SHP77 (cell line): ENCODE measurements at regions not wholly inside any gene's neighbourhood (a gene's known extent, or its start where the extent isn't known, plus 50 kb on each side); places are given as distances from the start of the nearest gene placed in this dataset.

ENCODE experiments used
- DNase-seq, 2 experiments: peaks; one replicate each; lab custom pipeline; 2025; lab: John Stamatoyannopoulos, UW

DNA sequence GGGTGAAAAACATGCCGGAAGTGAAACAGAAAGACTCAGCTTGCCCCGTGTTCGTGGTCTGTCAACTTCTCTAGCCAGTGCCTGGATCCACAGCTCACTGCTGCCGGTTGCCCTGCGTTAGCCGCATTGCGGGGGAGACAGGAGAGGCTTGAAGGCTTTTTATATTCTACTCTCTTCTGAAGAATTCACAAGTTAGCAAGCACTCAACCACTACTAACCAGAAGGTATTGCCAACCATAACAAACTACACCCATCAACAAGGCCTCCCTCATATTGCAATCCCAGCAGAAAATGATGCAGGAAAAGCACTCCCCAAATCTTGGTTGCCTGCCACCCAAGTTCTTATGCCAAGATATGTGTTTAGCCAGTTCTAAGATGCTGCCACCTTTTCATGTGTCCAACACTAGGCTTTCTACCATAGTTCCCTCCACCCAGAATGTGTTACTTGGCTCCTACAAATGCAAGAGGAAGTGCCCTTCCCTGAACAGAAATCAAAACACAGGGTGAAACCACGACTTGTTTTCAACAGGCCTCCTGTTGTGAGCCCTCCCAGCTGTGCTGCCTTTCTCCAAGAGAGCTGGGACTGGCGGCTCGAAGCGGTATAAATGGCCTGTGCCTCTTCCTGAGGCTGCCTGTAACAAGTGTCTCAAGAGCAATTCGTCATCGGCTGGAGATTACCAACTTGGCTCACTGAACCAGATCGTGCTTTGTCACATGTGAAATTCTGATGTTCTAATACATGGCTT, 129.0 kb downstream of the SNX18 start:
- no peak for DNase-seq

GRCh38 chr5:54645882-54646355, 128.4 kb downstream of the SNX18 start:
- DNase-seq: no peak

GRCh38 chr5:54644226-54644625, 126.7 kb downstream of the SNX18 start:
- DNase-seq: no peak

- no peak for DNase-seq
Measured at GRCh38 chr5:54643685-54644106, 126.1 kb downstream of the SNX18 start.

DNA sequence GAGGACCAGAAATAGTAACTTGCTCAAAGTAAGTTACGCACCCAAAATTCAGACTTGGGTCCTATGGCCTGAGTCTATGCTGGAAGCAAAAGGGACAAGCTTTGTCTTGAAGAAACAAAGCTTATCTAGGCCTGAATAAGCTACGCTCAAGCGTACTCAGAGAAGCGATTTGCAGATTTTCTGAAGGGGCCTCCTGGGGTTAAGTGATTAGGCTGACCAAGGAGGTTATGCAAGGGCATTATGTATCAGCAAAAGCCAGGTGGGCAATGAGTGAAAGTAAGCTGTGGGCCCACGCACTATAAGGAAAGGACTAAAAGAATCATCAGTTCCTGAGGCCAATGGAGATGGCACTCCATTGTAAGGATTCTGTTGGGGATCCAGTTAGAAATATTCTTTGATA, 122.1 kb downstream of the SNX18 start:
- DNase-seq: no peak

- no peak for DNase-seq
Measured at GRCh38 chr5:54638106-54638505, 120.5 kb downstream of the SNX18 start.

DNA sequence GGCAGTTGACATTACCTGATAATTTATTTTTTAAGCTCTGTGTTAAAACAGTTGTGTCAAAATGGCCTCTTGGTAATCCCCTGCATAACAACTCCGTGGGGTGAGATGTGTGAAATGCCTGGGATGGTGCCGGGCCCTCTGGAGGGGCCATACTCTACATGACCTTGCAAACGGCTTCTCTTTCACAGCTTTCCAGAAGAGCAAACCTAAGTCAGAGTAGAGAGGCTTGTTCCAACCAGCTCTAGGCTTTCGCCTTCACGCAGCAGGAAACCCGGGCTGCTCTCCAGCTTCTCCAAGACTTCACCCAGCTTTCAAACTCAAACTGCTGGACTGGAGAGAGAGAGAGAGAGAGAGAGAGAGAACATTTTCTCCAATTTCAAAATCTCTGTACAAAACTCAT, 120.1 kb downstream of the SNX18 start:
- no peak for DNase-seq

DNA sequence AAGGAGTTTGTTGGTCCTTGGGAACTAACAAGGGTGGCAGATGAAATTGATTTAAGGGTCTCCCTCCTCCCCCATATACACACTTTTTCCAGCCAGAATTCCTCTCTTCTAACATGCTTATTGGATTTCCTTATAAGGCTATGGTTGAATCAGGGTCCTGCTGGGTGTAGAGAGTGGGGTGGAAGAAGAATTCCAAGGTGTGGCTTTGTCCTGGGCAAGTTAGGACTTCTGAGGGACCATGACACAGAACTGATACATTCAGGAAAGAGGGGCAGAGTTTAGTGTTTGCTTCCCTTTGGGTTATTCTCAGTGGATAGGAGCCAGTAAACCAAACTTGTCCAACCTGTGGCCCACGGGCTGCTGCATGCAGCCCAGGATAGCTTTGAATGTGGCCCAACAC, 116.5 kb downstream of the SNX18 start:
- DNase-seq: no peak

DNA sequence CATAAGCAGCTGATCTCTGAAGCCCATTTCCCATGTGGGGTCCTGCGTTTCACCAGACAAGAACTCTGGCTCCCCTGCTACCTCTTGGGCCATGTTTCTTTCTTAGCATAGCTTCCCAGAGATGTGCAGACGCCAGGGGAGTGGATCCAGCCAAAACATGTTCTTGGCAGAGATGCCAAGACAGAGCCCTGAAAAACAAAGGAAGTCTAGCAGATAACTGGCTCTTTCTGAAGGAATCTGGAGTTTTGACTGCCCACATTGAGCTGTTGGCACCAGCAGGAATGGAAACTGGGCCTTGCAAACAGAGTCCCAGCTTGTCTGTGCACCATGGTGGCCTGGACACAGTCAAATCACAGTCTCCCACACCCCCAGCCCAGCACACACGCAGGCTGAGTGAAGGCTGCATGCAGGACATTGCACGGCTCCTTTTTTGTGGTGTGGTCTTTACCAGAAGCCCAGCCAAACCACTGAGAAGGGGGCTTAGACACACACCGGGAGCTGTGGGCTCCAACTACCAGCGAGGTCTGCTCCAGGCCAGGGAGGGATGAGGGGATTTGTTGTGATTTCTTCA, 114.7 kb downstream of the SNX18 start:
- no peak for DNase-seq

- no peak for DNase-seq
Measured at GRCh38 chr5:54630738-54631359, 113.3 kb downstream of the SNX18 start.

DNA sequence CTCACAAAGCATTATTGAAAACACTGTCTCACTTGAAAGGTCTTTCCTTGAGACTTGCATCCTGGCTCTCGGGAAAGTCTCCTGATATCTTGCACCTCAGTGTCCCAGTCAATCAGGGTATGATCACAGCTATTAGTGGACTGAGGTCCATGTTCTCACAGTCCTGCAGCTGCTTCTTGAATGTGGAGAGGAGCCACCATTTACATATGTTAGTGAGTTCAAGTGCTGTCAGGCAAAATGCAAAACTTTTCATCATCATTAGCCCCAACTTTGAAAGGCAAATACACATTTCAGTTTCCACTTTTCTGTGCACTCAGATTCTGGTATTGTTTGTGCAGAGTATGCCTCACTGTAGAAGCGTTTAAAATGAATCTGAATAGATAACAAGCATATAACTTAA, 111.6 kb downstream of the SNX18 start:
- DNase-seq: no peak

GRCh38 chr5:54628050-54628449, 110.5 kb downstream of the SNX18 start:
- DNase-seq: no peak

GRCh38 chr5:54626407-54626806, 108.8 kb downstream of the SNX18 start:
- DNase-seq: no peak

- DNase-seq: no peak
Measured at GRCh38 chr5:54624805-54625568, 107.4 kb downstream of the SNX18 start.

- no peak for DNase-seq
Measured at GRCh38 chr5:54621709-54622108, 104.2 kb downstream of the SNX18 start.

DNA sequence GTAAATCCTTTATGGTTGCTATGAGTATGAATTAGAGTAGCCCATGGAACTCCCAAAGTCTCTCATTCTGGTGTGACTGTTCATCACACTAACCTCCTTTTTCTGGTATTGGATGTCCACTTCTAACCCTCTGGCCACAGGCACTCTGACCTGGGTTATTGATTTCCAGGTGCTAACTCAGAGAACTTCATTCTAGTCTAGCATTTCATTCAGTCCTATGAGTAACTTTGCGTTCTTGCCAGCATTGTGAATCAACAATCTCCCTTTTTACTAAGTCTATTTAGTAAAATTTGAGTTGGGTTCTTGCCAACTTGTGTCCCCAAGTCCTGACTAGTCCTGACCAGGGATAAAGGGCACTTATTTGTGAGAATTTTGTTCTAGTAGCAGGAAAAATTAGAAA, 103.5 kb downstream of the SNX18 start:
- no peak for DNase-seq

DNA sequence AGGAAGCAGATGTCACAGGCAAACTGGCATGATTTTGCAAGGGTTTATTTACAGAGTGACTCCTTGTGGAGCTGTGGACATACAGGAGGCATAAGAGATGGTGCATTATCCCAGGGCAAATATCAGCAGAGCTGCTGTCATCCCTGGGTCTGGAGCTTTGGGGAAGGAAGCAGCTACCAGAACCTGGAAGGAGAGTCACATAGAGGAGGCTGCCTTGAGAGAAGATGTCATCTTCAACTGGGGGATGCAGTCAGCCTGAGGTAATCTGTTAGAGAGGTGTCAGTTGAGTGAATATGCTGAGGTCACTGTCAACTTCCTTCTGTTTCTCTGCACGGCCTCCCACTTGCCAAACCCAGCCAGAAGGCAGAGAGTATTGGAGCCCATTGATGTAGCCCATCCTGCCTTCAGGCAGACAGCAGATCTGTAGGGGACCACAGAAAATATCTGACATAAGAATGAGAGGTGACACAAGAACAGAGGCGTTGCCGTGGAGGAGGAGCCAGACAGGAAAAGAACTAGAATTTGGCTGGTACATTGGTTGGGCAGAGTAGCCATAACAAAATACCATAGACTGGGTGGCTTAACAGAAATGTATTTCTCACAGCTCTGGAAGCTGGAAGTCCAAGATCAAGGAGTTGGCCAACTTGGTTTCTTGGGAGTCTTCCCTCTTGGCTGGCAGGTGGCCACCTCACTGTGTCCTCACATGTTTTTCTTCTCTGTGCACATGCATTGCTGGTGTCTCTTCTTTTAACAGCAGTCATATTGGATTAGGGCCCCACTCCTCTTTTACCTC, 102.8 kb downstream of the SNX18 start:
- DNase-seq: peak in 1 of 2 experiments; percentile 6

GRCh38 chr5:54619731-54620130, 102.2 kb downstream of the SNX18 start:
- DNase-seq: no peak

DNA sequence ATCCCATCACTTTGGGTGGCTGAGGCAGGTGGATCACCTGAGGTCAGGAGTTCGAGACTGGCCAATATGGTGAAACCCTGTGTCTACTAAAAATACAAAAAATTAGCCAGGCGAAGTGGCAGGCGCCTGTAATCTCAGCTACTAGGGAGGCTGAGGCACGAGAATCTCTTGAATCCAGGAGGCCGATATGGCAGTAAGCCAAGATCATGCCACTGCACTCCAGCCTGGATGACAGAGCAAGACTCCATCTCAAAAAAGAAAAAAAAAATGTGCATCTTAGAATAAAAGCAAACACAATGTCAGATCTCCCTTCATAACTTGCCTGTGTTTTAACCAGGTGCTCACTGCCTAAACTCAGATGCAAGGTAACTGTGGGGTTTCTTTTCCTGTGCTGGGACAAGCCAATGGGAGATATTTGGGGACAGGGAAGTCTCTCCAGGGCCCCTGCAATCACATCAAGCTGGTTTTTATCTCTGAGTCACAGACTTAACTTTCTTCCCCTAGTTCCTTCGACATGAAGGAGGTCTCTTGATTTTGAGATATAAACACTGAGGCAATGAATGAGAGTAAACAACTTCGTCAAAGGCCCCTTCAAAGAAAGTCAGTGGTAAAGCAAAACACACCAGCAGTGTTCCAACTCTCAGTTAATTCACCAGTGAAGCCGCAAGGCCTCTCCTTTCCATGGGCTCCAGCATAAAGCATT, 99.1 kb downstream of the SNX18 start:
- no peak for DNase-seq

- DNase-seq: no peak
Measured at GRCh38 chr5:54616031-54616430, 98.5 kb downstream of the SNX18 start.

GRCh38 chr5:54615381-54615780, 97.8 kb downstream of the SNX18 start:
- DNase-seq: no peak
